ENCODE measurements at regions not wholly inside any gene's neighbourhood (a gene's known extent, or its start where the extent isn't known, plus 50 kb on each side); places are given as distances from the start of the nearest gene placed in this dataset.

DNA sequence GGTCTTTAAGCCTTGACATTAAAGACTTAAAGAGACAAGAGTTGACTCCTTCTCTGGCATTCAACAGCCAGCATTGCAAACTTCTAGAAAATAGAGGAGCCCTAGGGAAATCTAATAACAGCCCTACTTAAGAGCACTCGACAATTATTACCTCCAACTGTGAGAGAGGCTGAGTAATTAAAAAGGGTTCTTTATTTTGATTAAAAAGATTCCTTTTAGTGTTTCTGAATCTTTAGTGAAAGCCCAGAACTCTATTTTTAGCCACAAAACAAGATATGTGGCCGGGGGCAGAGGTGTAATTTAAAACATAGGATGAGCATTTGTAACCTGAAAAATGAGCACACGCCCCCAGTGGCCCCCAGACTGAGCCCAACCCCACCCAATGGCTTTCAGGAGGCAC, 222.3 kb downstream of the SMAD2 start:
- TF ChIP-seq NFIC (IDR thresholded peaks at IDR 0.05; ENCODE audit: borderline replicate concordance) (no peak), GATA2 (CRISPR knock-in tag; IDR thresholded peaks at IDR 0.05) (no peak), TAF1 (IDR thresholded peaks at IDR 0.05; ENCODE audit: borderline replicate concordance, low read depth, low read length) (no peak), MXI1 (IDR thresholded peaks at IDR 0.05; ENCODE audit: low read depth, low read length) (no peak), CHD2 (IDR thresholded peaks at IDR 0.05; ENCODE audit: low read length, partially characterized antibody) (no peak)
- TF ChIP-seq, protein P1, sequence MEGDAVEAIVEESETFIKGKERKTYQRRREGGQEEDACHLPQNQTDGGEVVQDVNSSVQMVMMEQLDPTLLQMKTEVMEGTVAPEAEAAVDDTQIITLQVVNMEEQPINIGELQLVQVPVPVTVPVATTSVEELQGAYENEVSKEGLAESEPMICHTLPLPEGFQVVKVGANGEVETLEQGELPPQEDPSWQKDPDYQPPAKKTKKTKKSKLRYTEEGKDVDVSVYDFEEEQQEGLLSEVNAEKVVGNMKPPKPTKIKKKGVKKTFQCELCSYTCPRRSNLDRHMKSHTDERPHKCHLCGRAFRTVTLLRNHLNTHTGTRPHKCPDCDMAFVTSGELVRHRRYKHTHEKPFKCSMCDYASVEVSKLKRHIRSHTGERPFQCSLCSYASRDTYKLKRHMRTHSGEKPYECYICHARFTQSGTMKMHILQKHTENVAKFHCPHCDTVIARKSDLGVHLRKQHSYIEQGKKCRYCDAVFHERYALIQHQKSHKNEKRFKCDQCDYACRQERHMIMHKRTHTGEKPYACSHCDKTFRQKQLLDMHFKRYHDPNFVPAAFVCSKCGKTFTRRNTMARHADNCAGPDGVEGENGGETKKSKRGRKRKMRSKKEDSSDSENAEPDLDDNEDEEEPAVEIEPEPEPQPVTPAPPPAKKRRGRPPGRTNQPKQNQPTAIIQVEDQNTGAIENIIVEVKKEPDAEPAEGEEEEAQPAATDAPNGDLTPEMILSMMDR (IDR thresholded peaks at IDR 0.05) = no peak

All from SK-N-SH (cell line).